ENCODE measurements at regions not wholly inside any gene's neighbourhood (a gene's known extent, or its start where the extent isn't known, plus 50 kb on each side); places are given as distances from the start of the nearest gene placed in this dataset.

- intact Hi-C loops (cut with DNase I): no loop called here
- WGBS, 3 donors: 65 to 74% (median 66%) methylated on average over 3 of the region's 3 CpGs
- TF ChIP-seq EP300 (IDR thresholded peaks at IDR 0.05): no peak
- no peak for TF ChIP-seq POLR2A (IDR thresholded peaks at IDR 0.05)
- Histone ChIP-seq H3K9me3 (no peaks in the 10 kb centered on the region), H3K4me1 (ENCODE audit: insufficient read depth) (no peaks in the 10 kb centered on the region), H3K4me3 (no peak overlapping the region), H3K27me3 (no peaks in the 10 kb centered on the region), H3K27ac (no peak overlapping the region), H3K36me3 (no peaks in the 10 kb centered on the region)
- no peak for DNase-seq
Observed at GRCh38 chr2:146532509-146533147, 1312.2 kb upstream of the ACVR2A start.

DNA sequence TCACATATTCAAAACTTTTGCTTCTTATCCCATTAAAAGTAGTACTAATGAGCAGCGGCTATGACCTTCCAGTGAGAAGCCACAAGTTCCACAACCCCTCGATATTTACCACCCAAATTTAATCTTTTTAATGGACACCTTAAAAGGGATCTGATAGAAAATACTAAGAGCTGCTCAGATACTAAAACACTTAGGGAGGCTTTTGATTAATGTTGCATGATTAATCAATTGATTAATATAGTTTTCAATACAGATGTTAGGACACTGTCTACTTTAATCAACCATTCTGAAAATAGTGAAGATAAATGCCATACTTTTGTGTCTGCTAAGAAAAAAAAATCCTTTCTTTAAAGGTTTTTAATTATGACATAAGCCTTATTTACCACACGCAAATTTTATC, 1312.8 kb upstream of the ACVR2A start:
- H3K27ac ChIP-seq: no peak overlapping the region
- intact Hi-C loops (cut with DNase I): no loop called here
- no peak overlapping the region for H3K4me3 ChIP-seq
- no peaks in the 10 kb centered on the region for H3K4me1 ChIP-seq (ENCODE audit: insufficient read depth)
- no peaks in the 10 kb centered on the region for H3K36me3 ChIP-seq
- no peaks in the 10 kb centered on the region for H3K9me3 ChIP-seq
- DNase-seq: no peak
- no peak for TF ChIP-seq POLR2A (IDR thresholded peaks at IDR 0.05)
- WGBS, 3 donors: 79 to 84% (median 82%) methylated on average over 3 of the region's 3 CpGs
- no peaks in the 10 kb centered on the region for H3K27me3 ChIP-seq

GRCh38 chr2:146530886-146531285, 1313.9 kb upstream of the ACVR2A start:
- no peaks in the 10 kb centered on the region for H3K27me3 ChIP-seq
- H3K9me3 ChIP-seq: no peaks in the 10 kb centered on the region
- DNase-seq: no peak
- H3K4me1 ChIP-seq (ENCODE audit: insufficient read depth): no peaks in the 10 kb centered on the region
- H3K36me3 ChIP-seq: no peaks in the 10 kb centered on the region
- TF ChIP-seq, protein P1, sequence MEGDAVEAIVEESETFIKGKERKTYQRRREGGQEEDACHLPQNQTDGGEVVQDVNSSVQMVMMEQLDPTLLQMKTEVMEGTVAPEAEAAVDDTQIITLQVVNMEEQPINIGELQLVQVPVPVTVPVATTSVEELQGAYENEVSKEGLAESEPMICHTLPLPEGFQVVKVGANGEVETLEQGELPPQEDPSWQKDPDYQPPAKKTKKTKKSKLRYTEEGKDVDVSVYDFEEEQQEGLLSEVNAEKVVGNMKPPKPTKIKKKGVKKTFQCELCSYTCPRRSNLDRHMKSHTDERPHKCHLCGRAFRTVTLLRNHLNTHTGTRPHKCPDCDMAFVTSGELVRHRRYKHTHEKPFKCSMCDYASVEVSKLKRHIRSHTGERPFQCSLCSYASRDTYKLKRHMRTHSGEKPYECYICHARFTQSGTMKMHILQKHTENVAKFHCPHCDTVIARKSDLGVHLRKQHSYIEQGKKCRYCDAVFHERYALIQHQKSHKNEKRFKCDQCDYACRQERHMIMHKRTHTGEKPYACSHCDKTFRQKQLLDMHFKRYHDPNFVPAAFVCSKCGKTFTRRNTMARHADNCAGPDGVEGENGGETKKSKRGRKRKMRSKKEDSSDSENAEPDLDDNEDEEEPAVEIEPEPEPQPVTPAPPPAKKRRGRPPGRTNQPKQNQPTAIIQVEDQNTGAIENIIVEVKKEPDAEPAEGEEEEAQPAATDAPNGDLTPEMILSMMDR (IDR thresholded peaks at IDR 0.05): no peak
- TF ChIP-seq POLR2A (IDR thresholded peaks at IDR 0.05) (no peak), EP300 (IDR thresholded peaks at IDR 0.05) (no peak)
- H3K27ac ChIP-seq: no peak overlapping the region
- H3K4me3 ChIP-seq: no peak overlapping the region
- intact Hi-C loops (cut with DNase I): no loop called here

DNA sequence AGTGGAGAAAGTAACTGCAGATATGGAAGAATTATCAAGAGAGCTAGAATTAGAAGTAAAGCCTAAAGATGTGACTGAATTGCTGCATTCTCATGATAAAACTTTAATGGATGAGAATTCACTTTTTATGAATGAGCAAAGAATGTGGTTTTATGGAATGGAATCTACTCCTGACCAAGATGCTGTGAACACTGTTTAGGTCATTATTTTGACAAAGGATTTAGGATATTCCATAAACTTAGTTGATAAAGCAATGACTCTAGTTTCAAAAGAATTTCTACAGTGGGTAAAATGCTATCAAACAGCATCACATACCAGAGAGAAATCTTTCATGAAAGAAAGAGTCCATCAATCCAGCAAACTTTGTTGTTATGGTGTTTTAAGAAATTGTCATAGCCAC, 1317.7 kb upstream of the ACVR2A start:
- intact Hi-C loops (cut with DNase I): no loop called here
- Histone ChIP-seq H3K4me3 (no peak overlapping the region), H3K4me1 (ENCODE audit: insufficient read depth) (no peaks in the 10 kb centered on the region), H3K9me3 (no peaks in the 10 kb centered on the region), H3K27ac (no peak overlapping the region), H3K36me3 (no peaks in the 10 kb centered on the region), H3K27me3 (peaks cover 2% of the 10 kb centered on the region)
- TF ChIP-seq, protein P1 (IDR thresholded peaks at IDR 0.05): no peak
- TF ChIP-seq POLR2A (IDR thresholded peaks at IDR 0.05) (no peak), EP300 (IDR thresholded peaks at IDR 0.05) (no peak)
- no peak for DNase-seq

GRCh38 chr2:146523196-146523595, 1321.6 kb upstream of the ACVR2A start:
- Histone ChIP-seq H3K36me3 (no peaks in the 10 kb centered on the region), H3K4me3 (no peak overlapping the region), H3K27ac (no peak overlapping the region), H3K9me3 (no peaks in the 10 kb centered on the region), H3K4me1 (ENCODE audit: insufficient read depth) (no peaks in the 10 kb centered on the region), H3K27me3 (peaks cover 2% of the 10 kb centered on the region)
- intact Hi-C loops (cut with DNase I): no loop called here
- TF ChIP-seq POLR2A (IDR thresholded peaks at IDR 0.05): no peak
- TF ChIP-seq, protein P1 (IDR thresholded peaks at IDR 0.05): peak in 1 of 3 donors; percentile 27
- TF ChIP-seq EP300 (IDR thresholded peaks at IDR 0.05): no peak
- no peak for DNase-seq
- 25 to 52% (median 32%) methylated on average over 1 of the region's 1 CpG for WGBS, 3 donors
